Urothelium cell line (cell line): ENCODE measurements at regions not wholly inside any gene's neighbourhood (a gene's known extent, or its start where the extent isn't known, plus 50 kb on each side); places are given as distances from the start of the nearest gene placed in this dataset.
A peak's percentile ranks its signal among the peaks of the same experiment; 100 is the strongest.

Experiments
- DNase-seq: peaks from one replicate; pipeline ENCODE4 v3.0.0; 2011; ENCODE audit warnings: low spot score, mixed read lengths
- FAIRE-seq: peaks from 2 replicates; lab custom pipeline; 2011; peaks lifted over from hg19 to GRCh38; lab: Jason Lieb, UNC

GRCh38 chr10:90171014-90171722 is 469.8 kb downstream of the KIF20B start:
- no peak for FAIRE-seq
- DNase-seq = no peak

GRCh38 chr10:90174531-90174930 is 473.1 kb downstream of the KIF20B start:
- DNase-seq (no peak), FAIRE-seq (no peak)

GRCh38 chr10:90175161-90175681 is 473.8 kb downstream of the KIF20B start:
- FAIRE-seq = no peak
- no peak for DNase-seq

- DNase-seq (peak; percentile 29), FAIRE-seq (no peak)
Observed at GRCh38 chr10:90179696-90180407, 478.5 kb downstream of the KIF20B start.

GRCh38 chr10:90180886-90181691 is 479.7 kb downstream of the KIF20B start:
- no peak for FAIRE-seq

GRCh38 chr10:90192825-90193224 is 491.4 kb downstream of the KIF20B start:
- DNase-seq = no peak
- no peak for FAIRE-seq

More at GRCh38 chr10:90180886-90181691, 479.7 kb downstream of the KIF20B start:
- DNase-seq = no peak

GRCh38 chr10:90193240-90193985 is 492.0 kb downstream of the KIF20B start:
- FAIRE-seq (no peak), DNase-seq (no peak)

GRCh38 chr10:90195288-90195840 is 494.0 kb downstream of the KIF20B start:
- FAIRE-seq (no peak), DNase-seq (no peak)

- no peak for FAIRE-seq
- DNase-seq = no peak
Observed at GRCh38 chr10:90197766-90198165, 496.4 kb downstream of the KIF20B start.

GRCh38 chr10:90199093-90199492 is 497.7 kb downstream of the KIF20B start:
- no peak for FAIRE-seq
- no peak for DNase-seq

GRCh38 chr10:90199513-90199912 is 498.1 kb downstream of the KIF20B start:
- no peak for FAIRE-seq

GRCh38 chr10:90204131-90204955 is 503.0 kb downstream of the KIF20B start:
- no peak for DNase-seq
- FAIRE-seq = no peak

More at GRCh38 chr10:90199513-90199912, 498.1 kb downstream of the KIF20B start:
- DNase-seq = no peak

- no peak for DNase-seq
- FAIRE-seq = no peak
Observed at GRCh38 chr10:90204956-90205314, 503.5 kb downstream of the KIF20B start.

- DNase-seq (no peak), FAIRE-seq (no peak)
Observed at GRCh38 chr10:90205340-90205739, 503.9 kb downstream of the KIF20B start.

GRCh38 chr10:90213346-90213745 is 512.0 kb downstream of the KIF20B start:
- DNase-seq (no peak), FAIRE-seq (no peak)

GRCh38 chr10:90218846-90219245 is 517.5 kb downstream of the KIF20B start:
- FAIRE-seq (no peak), DNase-seq (no peak)

GRCh38 chr10:90222372-90222771 is 521.0 kb downstream of the KIF20B start:
- FAIRE-seq (no peak), DNase-seq (peak; percentile 56)

- no peak for FAIRE-seq
Observed at GRCh38 chr10:90222939-90223338, 521.5 kb downstream of the KIF20B start.

GRCh38 chr10:90224791-90225566 is 523.6 kb downstream of the KIF20B start:
- FAIRE-seq (no peak), DNase-seq (no peak)

More at GRCh38 chr10:90222939-90223338, 521.5 kb downstream of the KIF20B start:
- DNase-seq = no peak
